ENCODE measurements at regions not wholly inside any gene's neighbourhood (a gene's known extent, or its start where the extent isn't known, plus 50 kb on each side); places are given as distances from the start of the nearest gene placed in this dataset.

GRCh38 chr12:58544281-58544680 is 376.0 kb downstream of the LRIG3 start:
- TF ChIP-seq YY1 (IDR thresholded peaks at IDR 0.05; ENCODE audit: insufficient read depth, insufficient read length) (no peak), SUZ12 (IDR thresholded peaks at IDR 0.05; ENCODE audit: extremely low read depth, insufficient read depth, insufficient read length) (no peak)
